Endometrium (tissue), 2 donors: ENCODE measurements at regions not wholly inside any gene's neighbourhood (a gene's known extent, or its start where the extent isn't known, plus 50 kb on each side); places are given as distances from the start of the nearest gene placed in this dataset.
"Not testable (repeated sequence)": the region's sequence is repeated elsewhere in the genome, so short reads cannot be mapped to it uniquely, and the experiment has no call there.

Source experiments
- FAIRE-seq: peaks from 2 replicates; lab custom pipeline; 2012; peaks lifted over from hg19 to GRCh38; lab: Jason Lieb, UNC
- donor health status: control.
- donor health status: control.

GRCh38 chr2:47652061-47652690 is 81.4 kb upstream of the KCNK12 start:
- FAIRE-seq = no peak

GRCh38 chr2:47651296-47651695 is 80.5 kb upstream of the KCNK12 start:
- FAIRE-seq = no peak

GRCh38 chr2:47650001-47650535 is 79.3 kb upstream of the KCNK12 start:
- FAIRE-seq = no peak

GRCh38 chr2:47645246-47645645 is 74.5 kb upstream of the KCNK12 start:
- FAIRE-seq = no peak

- FAIRE-seq = no peak
Measured at GRCh38 chr2:47644351-47644750, 73.6 kb upstream of the KCNK12 start.

GRCh38 chr2:47641366-47641765 is 70.6 kb upstream of the KCNK12 start:
- FAIRE-seq = no peak

GRCh38 chr2:47640356-47640755 is 69.6 kb upstream of the KCNK12 start:
- FAIRE-seq = no peak

- FAIRE-seq = no peak
Measured at GRCh38 chr2:47639467-47639866, 68.7 kb upstream of the KCNK12 start.

GRCh38 chr2:47638430-47638829 is 67.6 kb upstream of the KCNK12 start:
- FAIRE-seq = no peak

- no peak for FAIRE-seq
Measured at GRCh38 chr2:47636596-47637264, 65.9 kb upstream of the KCNK12 start.

GRCh38 chr2:47636176-47636575 is 65.4 kb upstream of the KCNK12 start:
- FAIRE-seq = no peak

GRCh38 chr2:47632754-47633153 is 62.0 kb upstream of the KCNK12 start:
- no peak for FAIRE-seq

- FAIRE-seq = no peak
Measured at GRCh38 chr2:47631792-47632398, 61.1 kb upstream of the KCNK12 start.

- no peak for FAIRE-seq
Measured at GRCh38 chr2:47631306-47631705, 60.5 kb upstream of the KCNK12 start.

GRCh38 chr2:47629501-47630460 is 59.0 kb upstream of the KCNK12 start:
- FAIRE-seq = no peak

- FAIRE-seq = no peak
Measured at GRCh38 chr2:47628904-47629303, 58.1 kb upstream of the KCNK12 start.

GRCh38 chr2:47626664-47627063 is 55.9 kb upstream of the KCNK12 start:
- no peak for FAIRE-seq

GRCh38 chr2:47623140-47623539 is 52.4 kb upstream of the KCNK12 start:
- not testable (repeated sequence) for FAIRE-seq

GRCh38 chr2:47620770-47621437 is 50.1 kb upstream of the KCNK12 start:
- FAIRE-seq = no peak
